Activated CD4-positive, alpha-beta T cell treated with anti-CD3 and anti-CD28 coated beads, Interleukin-2, Interleukin-4, amounts not matched to agents 100 ng/mL and 50 ng/mL, durations not matched to agents 16 hours and 8 hours (primary cell): ENCODE measurements at regions not wholly inside any gene's neighbourhood (a gene's known extent, or its start where the extent isn't known, plus 50 kb on each side); places are given as distances from the start of the nearest gene placed in this dataset.

Experiments used
- DNase-seq: peaks from one replicate; pipeline ENCODE4 v3.0.0-alpha.2; 2020; ENCODE audit warnings: low spot score

- no peak for DNase-seq
These were observed 402.8 kb upstream of the RBFOX1 start for GRCh38 chr16:6929868-6930267.

- no peak for DNase-seq
These were observed 405.9 kb upstream of the RBFOX1 start for GRCh38 chr16:6926762-6927161.

DNA sequence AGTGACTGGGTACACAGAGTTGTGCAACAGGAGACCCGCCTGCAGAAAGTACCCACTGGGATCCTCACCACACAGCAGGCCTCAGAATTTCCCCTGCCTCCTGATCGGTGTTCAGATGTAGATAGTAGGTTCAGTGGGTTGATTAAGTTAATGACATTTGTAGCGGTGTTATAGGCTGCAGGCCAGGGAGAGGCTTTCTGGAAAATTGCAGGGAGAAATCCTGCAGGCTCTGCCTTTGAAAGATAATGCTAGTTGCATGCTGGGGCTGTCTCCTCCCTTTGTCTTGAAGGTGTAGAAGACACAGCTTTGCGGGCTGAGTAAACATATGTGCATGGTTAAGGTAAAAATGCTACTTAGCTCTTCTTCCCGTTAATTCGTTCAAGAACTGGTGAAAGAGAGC lies 406.3 kb upstream of the RBFOX1 start:
- DNase-seq, result no peak

GRCh38 chr16:6918646-6919045 lies 414.0 kb upstream of the RBFOX1 start:
- DNase-seq, result no peak

- no peak for DNase-seq
These were observed 415.7 kb upstream of the RBFOX1 start for GRCh38 chr16:6916946-6917345.

DNA sequence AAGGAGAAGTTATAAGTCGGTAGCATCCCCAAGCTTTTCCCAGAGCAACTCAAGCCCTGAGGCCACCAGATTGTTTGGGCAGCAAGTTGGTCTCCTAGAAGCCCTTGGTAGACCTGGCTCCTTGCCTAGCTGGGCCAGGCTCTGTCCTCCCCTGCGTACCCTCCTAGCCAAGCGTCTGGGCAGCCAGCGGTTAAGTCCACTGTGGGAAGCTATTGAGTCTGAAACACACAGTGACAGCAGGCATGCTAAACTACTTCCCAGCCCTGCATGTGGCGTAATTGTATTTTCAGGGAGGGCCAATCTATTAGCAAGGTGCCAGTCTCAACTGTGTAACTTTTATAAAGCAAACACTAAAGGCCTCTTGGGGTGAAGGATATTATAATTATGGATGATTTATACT lies 419.1 kb upstream of the RBFOX1 start:
- no peak for DNase-seq

DNA sequence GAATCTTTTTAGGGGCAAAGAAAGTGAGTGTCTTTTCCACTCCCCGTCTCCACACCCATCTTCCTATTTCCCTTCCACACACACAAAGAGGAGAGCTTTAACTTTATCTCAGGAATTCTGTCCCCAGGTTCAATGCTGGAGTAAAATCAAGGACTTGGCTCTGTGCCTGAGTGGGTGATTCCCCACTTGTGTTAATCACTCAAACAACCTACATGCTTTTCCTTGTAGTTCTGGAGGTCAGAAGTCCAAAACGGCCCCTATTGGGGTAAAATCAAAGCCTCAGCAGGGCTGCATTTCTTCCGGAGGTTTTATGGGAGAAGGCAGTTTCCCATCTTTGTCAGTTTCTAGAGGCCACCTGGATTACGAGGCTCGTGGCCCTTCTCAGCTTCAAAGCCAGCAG lies 422.3 kb upstream of the RBFOX1 start:
- no peak for DNase-seq

GRCh38 chr16:6905601-6906000 lies 427.0 kb upstream of the RBFOX1 start:
- no peak for DNase-seq

DNA sequence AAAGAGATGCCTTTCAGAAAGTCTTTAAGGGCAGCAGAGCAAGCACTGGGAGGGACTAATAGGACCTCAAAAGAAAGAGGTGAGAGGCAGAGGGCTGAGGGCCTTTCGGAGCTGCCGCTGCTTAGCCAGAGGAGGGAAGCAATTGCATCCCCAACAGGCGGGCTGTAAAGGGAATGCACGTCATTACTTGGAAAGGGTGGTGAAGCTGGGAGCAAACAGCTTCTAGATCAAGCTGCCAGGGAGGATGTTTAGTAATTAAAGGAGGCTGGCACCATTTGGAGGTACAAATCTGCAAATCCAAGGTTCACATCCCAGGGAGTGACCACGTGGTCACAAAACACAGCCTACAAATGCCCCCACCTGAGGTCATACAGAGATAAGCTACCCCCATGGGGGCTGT lies 429.0 kb upstream of the RBFOX1 start:
- no peak for DNase-seq

DNA sequence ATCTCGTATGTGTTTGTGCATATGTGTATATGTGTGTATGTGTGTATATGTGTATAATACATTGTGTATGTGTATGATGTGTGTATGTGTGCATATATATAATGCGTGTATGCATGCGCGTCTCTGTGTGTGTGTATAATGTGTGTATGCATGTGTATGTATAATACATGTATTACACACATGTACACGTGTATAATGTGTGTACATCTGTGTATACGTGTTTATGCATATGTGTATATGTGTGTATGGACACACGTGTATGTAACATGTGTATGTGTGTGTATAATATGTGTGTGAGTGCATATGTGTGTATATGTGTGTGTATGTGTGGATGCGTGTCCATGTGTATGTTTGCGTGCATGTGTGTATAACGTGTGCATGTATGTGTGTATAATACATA lies 433.7 kb upstream of the RBFOX1 start:
- no peak for DNase-seq

GRCh38 chr16:6897876-6898485 lies 434.7 kb upstream of the RBFOX1 start:
- no peak for DNase-seq

DNA sequence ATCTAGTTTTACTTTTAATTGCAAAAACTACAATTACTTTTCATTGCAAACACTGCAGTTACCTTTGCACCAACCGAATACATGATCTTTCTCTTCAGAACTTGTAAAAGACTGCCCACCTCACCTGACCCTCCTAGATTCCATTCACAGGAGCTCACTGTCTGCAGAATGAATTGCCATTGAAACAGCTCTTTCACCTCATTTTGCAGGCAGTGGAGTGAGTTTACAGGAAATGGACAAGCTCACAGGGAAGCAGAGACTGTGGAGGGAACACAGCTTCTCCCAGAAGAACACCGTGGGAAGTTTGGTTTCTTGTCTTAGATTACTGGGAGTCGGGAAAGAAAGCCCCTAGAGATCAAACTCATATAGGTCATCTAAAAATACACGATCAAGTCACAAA lies 439.7 kb upstream of the RBFOX1 start:
- DNase-seq, result no peak

DNA sequence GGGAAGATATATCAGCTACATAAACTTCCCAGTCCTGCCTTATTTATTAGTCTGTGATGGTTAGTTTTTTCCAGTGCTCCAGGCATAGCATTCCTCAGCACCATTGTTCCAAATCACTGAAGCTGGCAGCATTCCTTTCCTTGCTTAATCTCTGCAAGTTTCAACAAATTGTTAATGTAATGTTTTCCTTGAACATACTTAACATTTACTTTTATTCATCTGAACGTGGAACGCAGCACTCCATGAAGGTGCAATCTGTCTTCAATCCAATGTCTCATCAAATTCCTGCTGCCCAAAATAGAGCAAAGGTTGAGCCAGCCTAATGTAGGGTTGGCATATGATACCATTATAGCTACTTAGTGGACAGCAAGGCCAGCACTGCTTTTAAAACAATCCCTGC lies 441.1 kb upstream of the RBFOX1 start:
- no peak for DNase-seq

- DNase-seq, result no peak
These were observed 444.1 kb upstream of the RBFOX1 start for GRCh38 chr16:6888531-6888930.

- no peak for DNase-seq
These were observed 448.6 kb upstream of the RBFOX1 start for GRCh38 chr16:6884002-6884401.

GRCh38 chr16:6880263-6880662 lies 452.4 kb upstream of the RBFOX1 start:
- DNase-seq, result no peak

DNA sequence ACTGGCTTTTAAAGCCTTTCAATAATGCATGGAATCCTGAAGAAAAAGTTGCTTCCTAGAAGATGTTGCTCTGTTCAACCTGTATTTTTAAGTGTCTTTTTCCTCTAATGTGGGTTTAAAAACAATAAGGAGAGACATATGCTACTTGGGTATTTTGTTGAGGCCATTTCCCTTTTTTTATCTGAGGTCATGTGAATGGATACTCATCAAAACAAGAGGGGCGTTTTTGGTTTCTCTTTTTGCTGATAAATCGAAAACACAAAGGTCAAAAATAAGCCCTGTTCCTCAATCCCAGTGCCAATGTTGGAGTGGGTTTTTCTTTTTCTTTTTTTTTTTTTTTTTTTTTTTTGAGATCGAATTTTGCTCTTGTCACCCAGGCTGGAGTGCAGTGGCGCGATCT lies 468.0 kb upstream of the RBFOX1 start:
- no peak for DNase-seq

GRCh38 chr16:6864244-6864643 lies 468.4 kb upstream of the RBFOX1 start:
- DNase-seq, result no peak

DNA sequence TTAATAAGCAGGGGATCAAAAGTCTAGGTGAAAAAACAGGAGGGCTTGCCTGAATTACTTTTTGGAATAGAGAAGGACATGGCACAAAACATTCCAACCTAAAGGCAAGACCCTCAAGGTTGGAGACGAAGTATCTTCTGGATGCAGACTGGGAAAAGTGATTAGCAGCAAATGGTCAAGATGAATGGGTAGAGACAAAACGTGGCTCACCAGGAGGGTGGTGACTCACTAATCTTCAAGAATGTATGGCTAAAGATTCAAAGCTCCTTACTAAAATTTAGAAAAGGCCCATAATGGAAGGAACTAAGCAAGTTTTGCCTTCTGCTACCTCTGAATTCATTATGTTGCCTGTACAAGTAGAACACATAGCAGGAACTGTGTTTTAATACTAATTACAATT lies 469.5 kb upstream of the RBFOX1 start:
- no peak for DNase-seq

DNA sequence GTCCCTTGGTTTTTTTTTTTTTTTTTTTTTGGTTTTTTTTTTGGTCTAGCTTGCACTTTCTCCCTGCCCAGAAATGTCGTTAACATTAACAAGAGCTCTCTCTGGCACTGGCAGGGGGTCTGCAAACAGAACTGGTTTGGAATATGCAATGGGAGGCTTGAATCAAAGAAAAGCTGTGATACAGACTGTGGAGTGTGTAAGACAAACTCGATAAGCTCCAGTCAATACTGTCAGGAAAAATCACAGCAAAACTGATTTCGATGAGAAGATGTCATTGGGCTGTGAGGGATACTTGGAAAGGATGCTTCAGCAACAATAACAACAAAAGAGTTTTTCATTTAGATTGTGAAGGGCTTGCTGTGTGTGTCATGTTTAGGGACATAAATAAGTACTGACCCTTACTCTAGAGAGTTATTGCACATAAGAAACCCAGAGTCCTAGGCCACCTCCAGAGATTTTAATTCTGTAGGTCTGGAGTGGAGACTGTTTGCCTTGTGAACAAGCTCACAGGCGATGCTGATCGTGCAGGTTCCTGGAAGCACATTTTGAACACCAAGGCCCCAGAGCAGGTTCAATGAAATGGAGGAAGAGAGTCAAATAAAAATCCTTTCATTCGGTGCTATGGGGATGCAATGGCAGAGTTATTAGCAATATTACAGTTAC lies 470.7 kb upstream of the RBFOX1 start:
- no peak for DNase-seq

DNA sequence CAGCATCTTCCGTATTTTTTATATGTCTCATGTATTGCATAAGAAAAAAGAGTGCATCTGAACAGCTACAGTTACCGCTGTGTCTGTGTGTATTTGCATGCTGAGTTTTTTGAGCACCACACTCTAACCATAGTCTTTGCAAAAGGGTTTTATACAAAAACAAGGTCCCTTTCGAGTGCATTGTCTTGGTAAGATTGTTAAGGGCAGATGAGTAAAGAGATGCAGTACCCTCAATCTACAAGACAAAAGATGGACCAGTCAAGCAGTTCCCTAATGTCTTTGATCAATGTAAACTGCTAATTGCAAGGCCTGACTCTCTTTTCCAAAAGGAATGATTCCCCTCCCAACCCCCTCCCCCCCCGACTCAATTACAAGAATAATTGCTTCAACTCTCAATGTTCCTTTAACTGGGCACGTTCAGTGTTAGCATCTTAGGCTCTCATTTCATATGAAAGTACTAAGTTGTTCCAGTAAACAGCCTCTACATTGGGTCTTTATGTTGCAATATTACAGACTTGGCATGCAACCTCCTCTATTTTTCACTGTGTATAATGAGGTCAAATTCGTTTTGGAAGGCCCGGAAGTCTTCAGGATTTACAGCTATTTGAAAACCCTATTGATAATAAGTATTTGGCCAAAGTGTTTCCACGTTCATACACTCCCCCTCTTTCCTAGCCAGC lies 471.4 kb upstream of the RBFOX1 start:
- DNase-seq, result no peak

GRCh38 chr16:6857575-6857974 lies 475.1 kb upstream of the RBFOX1 start:
- DNase-seq, result no peak

GRCh38 chr16:6856578-6856977 lies 476.1 kb upstream of the RBFOX1 start:
- no peak for DNase-seq

- DNase-seq, result no peak
These were observed 479.1 kb upstream of the RBFOX1 start for GRCh38 chr16:6853565-6853964.
